ENCODE measurements at regions not wholly inside any gene's neighbourhood (a gene's known extent, or its start where the extent isn't known, plus 50 kb on each side); places are given as distances from the start of the nearest gene placed in this dataset.

- TF ChIP-seq RFX3 (CRISPR knock-in tag; IDR thresholded peaks at IDR 0.05) (no peak), CHD2 (IDR thresholded peaks at IDR 0.05; ENCODE audit: low read depth, low read length) (no peak), HNRNPUL1 (IDR thresholded peaks at IDR 0.05; ENCODE audit: low read depth, low read length) (no peak), CTCF (CRISPR knock-in tag; IDR thresholded peaks at IDR 0.05) (no peak), POGZ (CRISPR knock-in tag; IDR thresholded peaks at IDR 0.05) (no peak), ZNF788 (CRISPR knock-in tag; IDR thresholded peaks at IDR 0.05; ENCODE audit: borderline replicate concordance) (no peak), KDM5A (IDR thresholded peaks at IDR 0.05; ENCODE audit: borderline replicate concordance, low read length) (no peak), ARNTL (CRISPR knock-in tag; IDR thresholded peaks at IDR 0.05) (no peak), MAX (IDR thresholded peaks at IDR 0.05) (no peak)
Measured at GRCh38 chr20:33940666-33941065, 53.0 kb upstream of the RALY start.
